ENCODE measurements at regions not wholly inside any gene's neighbourhood (a gene's known extent, or its start where the extent isn't known, plus 50 kb on each side); places are given as distances from the start of the nearest gene placed in this dataset.

- TF ChIP-seq CTCF (conservative IDR thresholded peaks at IDR 0.05; ENCODE audit: low read depth in 2 of 2) (no peak), STAT1 (IDR thresholded peaks at IDR 0.05; ENCODE audit: unreplicated experiment) (no peak)
Measured at GRCh38 chr3:72355168-72355567, 493.1 kb downstream of the SHQ1 start (continued).

GRCh38 chr3:72354486-72354885 is 493.8 kb downstream of the SHQ1 start:
- H3K36me3 Mint-ChIP-seq (ENCODE audit: low read depth): no peaks in the 10 kb centered on the region
- H3K4me3 ChIP-seq: no peak overlapping the region
- no peak overlapping the region for H3K27ac ChIP-seq (ENCODE audit: low read depth)
- no peak overlapping the region for H3K4me3 Mint-ChIP-seq
- H3K79me2 ChIP-seq (replicated peaks; ENCODE audit: insufficient read depth): no peaks in the 10 kb centered on the region
- no peak overlapping the region for H3K4me2 ChIP-seq
- H4K20me1 ChIP-seq (replicated peaks; ENCODE audit: insufficient read depth): no peaks in the 10 kb centered on the region
- no peaks in the 10 kb centered on the region for H3K27me3 ChIP-seq (ENCODE audit: insufficient read depth)
- no peaks in the 10 kb centered on the region for H3K4me1 Mint-ChIP-seq
- no peak for DNase-seq (ENCODE audit: low spot score)
- H3F3A ChIP-seq (replicated peaks; ENCODE audit: low read depth): no peaks in the 10 kb centered on the region
- H3K9me2 ChIP-seq (ENCODE audit: insufficient read depth): no peaks in the 10 kb centered on the region
- H3K9me3 Mint-ChIP-seq: no peaks in the 10 kb centered on the region
- no peaks in the 10 kb centered on the region for H3K36me3 ChIP-seq (ENCODE audit: insufficient read depth)
- H3K4me1 ChIP-seq (ENCODE audit: insufficient read depth): no peaks in the 10 kb centered on the region
- no peak overlapping the region for H2AFZ ChIP-seq
- H3K27ac Mint-ChIP-seq: no peak overlapping the region
- no peak for ATAC-seq
- H3K27me3 Mint-ChIP-seq (ENCODE audit: insufficient read depth, low read depth, poor library complexity): peaks cover 9% of the 10 kb centered on the region
- no peak for TF ChIP-seq REST (IDR thresholded peaks at IDR 0.05; ENCODE audit: unreplicated experiment)
- TF ChIP-seq EZH2phosphoT487 (IDR thresholded peaks at IDR 0.05; ENCODE audit: unreplicated experiment): no peak
- no peak for TF ChIP-seq JUNB (IDR thresholded peaks at IDR 0.05; ENCODE audit: unreplicated experiment)
- no peak for TF ChIP-seq CTCF (conservative IDR thresholded peaks at IDR 0.05; ENCODE audit: low read depth in 2 of 2)
- no peak for TF ChIP-seq ZNF462 (CRISPR knock-in tag; IDR thresholded peaks at IDR 0.05)
- no peak for TF ChIP-seq STAT1 (IDR thresholded peaks at IDR 0.05; ENCODE audit: unreplicated experiment)
- TF ChIP-seq ZNF114 (CRISPR knock-in tag; IDR thresholded peaks at IDR 0.05): no peak
- no peak for TF ChIP-seq ZNF331 (CRISPR knock-in tag; IDR thresholded peaks at IDR 0.05; ENCODE audit: low read depth)
- no peak for TF ChIP-seq CREB1 (CRISPR knock-in tag; IDR thresholded peaks at IDR 0.05; ENCODE audit: low read depth)
- no peak for TF ChIP-seq NANOG (IDR thresholded peaks at IDR 0.05; ENCODE audit: borderline replicate concordance)
- TF ChIP-seq POLR2AphosphoS5 (IDR thresholded peaks at IDR 0.05; ENCODE audit: low read depth): no peak
